Lower lobe of right lung (tissue), 2 donors: ENCODE measurements at regions not wholly inside any gene's neighbourhood (a gene's known extent, or its start where the extent isn't known, plus 50 kb on each side); places are given as distances from the start of the nearest gene placed in this dataset.

Experiments
- ATAC-seq, 2 donors: fragments of 200-7000 bp; cut with Tn5 transposase; one replicate each; pipeline ENCODE4 v1.9.1; 2020 to 2022; ENCODE audit warnings: mild to moderate bottlenecking in 2 of 2, moderate library complexity in 2 of 2
- DNase-seq: peaks from one replicate; pipeline ENCODE4 v3.0.0-alpha.2; 2020
- H3K27ac ChIP-seq: fragments of 200-600 bp; one replicate; pipeline ENCODE4 v1.8.0; 2022
- H3K27me3 ChIP-seq: fragments of 200-600 bp; one replicate; pipeline ENCODE4 v1.8.0; 2022; ENCODE audit warnings: low read depth
- H3K36me3 ChIP-seq: fragments of 200-600 bp; one replicate; pipeline ENCODE4 v1.8.0; 2022; ENCODE audit warnings: mild to moderate bottlenecking
- H3K4me1 ChIP-seq: fragments of 200-600 bp; one replicate; pipeline ENCODE4 v1.8.0; 2022
- H3K4me3 ChIP-seq: fragments of 200-600 bp; one replicate; pipeline ENCODE4 v1.8.0; 2022; ENCODE audit warnings: mild to moderate bottlenecking
- H3K9me3 ChIP-seq: fragments of 200-600 bp; one replicate; pipeline ENCODE4 v1.8.0; 2022
- intact Hi-C: fragments of 100-400 bp; cut with DNase I; formaldehyde crosslinking; loops from one replicate; pipeline ENCODE4 v1.11.0; 2022
- TF ChIP-seq, protein P1 (sequence below): fragments of 200-600 bp; IDR thresholded peaks from one replicate; pipeline ENCODE4 v1.8.0; 2022; ENCODE audit warnings: antibody characterized with exemption, mild to moderate bottlenecking
- donor health status: DM: no; HTN: yes; CAD: no; lungs with severe emphysema.

DNA sequence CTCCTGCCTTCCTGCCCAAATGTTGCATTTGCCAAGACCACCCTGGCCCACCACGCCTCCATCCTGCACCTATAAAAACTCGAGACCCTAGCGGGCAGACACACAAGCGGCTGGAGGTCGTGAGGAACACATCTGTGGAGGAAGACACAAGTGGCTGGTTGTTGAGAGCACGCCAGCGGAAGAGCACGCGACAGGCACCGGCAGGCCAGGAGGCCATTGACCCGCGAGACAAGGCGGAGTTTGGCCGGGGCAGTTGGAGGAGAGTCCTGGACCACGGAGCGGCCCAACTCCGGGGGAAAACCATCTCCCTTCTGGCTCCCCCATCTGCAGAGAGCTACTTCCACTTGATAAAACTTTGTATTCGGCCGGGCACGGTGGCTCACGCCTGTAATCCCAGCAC, 115.2 kb upstream of the AGA start:
- no peaks in the 10 kb centered on the region for H3K4me1 ChIP-seq
- H3K4me3 ChIP-seq: no peak overlapping the region
- no peaks in the 10 kb centered on the region for H3K9me3 ChIP-seq
- ATAC-seq (no peak), DNase-seq (no peak)
- TF ChIP-seq, protein P1, sequence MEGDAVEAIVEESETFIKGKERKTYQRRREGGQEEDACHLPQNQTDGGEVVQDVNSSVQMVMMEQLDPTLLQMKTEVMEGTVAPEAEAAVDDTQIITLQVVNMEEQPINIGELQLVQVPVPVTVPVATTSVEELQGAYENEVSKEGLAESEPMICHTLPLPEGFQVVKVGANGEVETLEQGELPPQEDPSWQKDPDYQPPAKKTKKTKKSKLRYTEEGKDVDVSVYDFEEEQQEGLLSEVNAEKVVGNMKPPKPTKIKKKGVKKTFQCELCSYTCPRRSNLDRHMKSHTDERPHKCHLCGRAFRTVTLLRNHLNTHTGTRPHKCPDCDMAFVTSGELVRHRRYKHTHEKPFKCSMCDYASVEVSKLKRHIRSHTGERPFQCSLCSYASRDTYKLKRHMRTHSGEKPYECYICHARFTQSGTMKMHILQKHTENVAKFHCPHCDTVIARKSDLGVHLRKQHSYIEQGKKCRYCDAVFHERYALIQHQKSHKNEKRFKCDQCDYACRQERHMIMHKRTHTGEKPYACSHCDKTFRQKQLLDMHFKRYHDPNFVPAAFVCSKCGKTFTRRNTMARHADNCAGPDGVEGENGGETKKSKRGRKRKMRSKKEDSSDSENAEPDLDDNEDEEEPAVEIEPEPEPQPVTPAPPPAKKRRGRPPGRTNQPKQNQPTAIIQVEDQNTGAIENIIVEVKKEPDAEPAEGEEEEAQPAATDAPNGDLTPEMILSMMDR: no peak
- no peaks in the 10 kb centered on the region for H3K27me3 ChIP-seq
- intact Hi-C loops: no loop called here
- H3K36me3 ChIP-seq: no peaks in the 10 kb centered on the region
- no peak overlapping the region for H3K27ac ChIP-seq

DNA sequence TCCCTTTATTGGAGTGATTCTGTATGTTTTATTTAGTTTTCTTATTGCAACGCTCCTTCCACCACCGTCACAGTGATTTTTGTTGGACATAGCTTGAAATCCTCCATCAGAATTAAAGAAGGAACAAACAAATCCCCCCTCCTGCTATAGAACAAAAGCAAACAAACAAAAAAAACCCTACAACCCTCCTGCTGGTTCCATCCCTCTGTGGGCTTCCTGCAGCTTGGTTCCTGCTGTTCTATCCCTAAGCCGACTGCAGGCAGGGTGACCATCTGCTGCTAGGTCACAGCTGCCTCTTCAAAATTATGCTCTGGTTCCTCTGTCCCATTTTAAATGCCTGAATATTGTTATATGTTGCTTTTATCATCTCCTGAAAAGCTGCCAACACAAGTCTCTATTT, 116.8 kb upstream of the AGA start:
- no peak for DNase-seq
- TF ChIP-seq, protein P1: no peak
- Histone ChIP-seq H3K27me3 (no peaks in the 10 kb centered on the region), H3K4me3 (no peak overlapping the region), H3K36me3 (no peaks in the 10 kb centered on the region), H3K4me1 (no peaks in the 10 kb centered on the region), H3K27ac (no peak overlapping the region), H3K9me3 (no peaks in the 10 kb centered on the region)
- intact Hi-C loops: no loop called here
- no peak for ATAC-seq

DNA sequence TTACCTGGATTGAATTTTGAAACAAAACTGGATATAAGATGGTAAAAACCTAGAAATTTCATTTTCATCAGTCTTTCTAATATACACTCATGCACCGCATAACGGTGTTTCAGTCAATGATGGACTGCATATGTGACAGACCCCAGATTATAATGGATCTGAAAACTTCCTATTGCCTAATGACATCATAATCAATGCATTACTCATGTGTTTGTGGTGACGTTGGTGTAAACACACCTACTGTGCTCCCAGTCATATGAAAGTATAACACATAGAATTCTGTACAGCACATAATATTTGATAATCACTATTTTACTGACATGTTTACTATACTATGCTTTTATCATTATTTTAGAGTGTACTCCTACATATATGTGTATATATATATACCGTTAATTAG, 119.9 kb upstream of the AGA start:
- Histone ChIP-seq H3K36me3 (no peaks in the 10 kb centered on the region), H3K4me3 (no peak overlapping the region), H3K9me3 (no peaks in the 10 kb centered on the region), H3K4me1 (no peaks in the 10 kb centered on the region), H3K27ac (no peak overlapping the region), H3K27me3 (no peaks in the 10 kb centered on the region)
- TF ChIP-seq, protein P1: no peak
- intact Hi-C loops: no loop called here
- DNase-seq: no peak
- ATAC-seq: no peak

DNA sequence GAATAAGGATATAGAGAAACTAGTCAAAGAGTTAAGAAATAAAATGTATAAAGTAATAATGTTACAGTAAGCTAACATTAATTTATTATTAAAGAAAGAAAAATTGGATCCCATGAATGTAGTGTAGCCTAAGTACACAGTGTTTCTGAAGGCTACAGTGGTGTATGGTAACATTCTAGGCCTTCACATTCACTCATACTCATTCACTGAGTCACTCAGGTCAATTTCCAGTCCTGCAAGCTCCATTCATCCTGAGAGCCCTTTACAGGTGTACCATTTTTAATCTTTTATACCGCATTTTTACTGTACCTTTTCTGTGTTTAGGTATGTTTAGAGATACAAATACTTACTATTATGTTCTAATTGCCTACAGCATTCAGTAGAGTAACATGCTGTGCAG, 120.6 kb upstream of the AGA start:
- Histone ChIP-seq H3K27ac (no peak overlapping the region), H3K9me3 (no peaks in the 10 kb centered on the region), H3K4me1 (no peaks in the 10 kb centered on the region), H3K4me3 (no peak overlapping the region), H3K27me3 (no peaks in the 10 kb centered on the region), H3K36me3 (no peaks in the 10 kb centered on the region)
- TF ChIP-seq, protein P1: no peak
- ATAC-seq (no peak), DNase-seq (no peak)
- intact Hi-C loops: no loop called here

DNA sequence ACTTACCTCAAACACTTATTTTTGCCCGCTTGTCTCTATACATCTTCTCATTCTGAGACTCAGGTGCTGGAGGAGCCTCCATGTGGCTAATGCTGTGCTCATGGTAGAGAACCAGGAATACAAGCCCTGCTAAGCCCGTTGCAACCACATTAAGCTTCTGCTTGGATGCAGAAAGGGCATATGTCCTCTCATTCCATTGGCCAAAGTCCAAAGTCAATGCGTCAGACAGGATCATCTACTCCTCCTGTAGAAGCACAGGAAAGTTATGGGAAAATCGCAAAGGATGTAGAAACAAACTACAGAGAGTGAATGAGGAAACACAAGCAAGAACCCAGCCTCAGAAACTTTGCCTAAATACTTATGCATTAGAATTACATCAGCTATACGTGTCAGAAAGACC, 124.5 kb upstream of the AGA start:
- H3K4me1 ChIP-seq: no peaks in the 10 kb centered on the region
- no peaks in the 10 kb centered on the region for H3K36me3 ChIP-seq
- H3K27ac ChIP-seq: no peak overlapping the region
- no peaks in the 10 kb centered on the region for H3K27me3 ChIP-seq
- DNase-seq (no peak), ATAC-seq (no peak)
- no peak overlapping the region for H3K4me3 ChIP-seq
- no peaks in the 10 kb centered on the region for H3K9me3 ChIP-seq
- TF ChIP-seq, protein P1: no peak
- intact Hi-C loops: no loop called here

DNA sequence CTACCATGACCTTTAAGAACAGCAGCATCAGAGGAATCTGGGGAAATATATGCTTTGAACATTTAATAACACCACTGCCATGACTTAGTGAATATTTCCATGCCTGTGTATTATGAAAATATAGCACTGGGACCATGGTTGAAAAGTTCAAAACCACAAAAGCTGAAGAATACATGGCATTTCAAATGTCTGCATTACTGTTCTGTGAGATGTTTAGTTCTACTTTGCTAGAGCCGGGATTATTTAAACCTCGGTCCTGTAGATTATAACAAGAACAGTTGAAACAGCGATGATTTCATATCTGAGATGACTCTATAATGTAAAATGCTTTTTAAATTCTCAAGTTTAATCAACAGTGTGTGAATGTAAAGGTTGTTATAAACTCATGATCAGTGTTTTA, 126.7 kb upstream of the AGA start:
- TF ChIP-seq, protein P1: no peak
- no peaks in the 10 kb centered on the region for H3K36me3 ChIP-seq
- no peaks in the 10 kb centered on the region for H3K9me3 ChIP-seq
- no peaks in the 10 kb centered on the region for H3K4me1 ChIP-seq
- H3K4me3 ChIP-seq: no peak overlapping the region
- no peak overlapping the region for H3K27ac ChIP-seq
- DNase-seq (no peak), ATAC-seq (no peak)
- no peaks in the 10 kb centered on the region for H3K27me3 ChIP-seq
- intact Hi-C loops: no loop called here
